Neural progenitor cell (in vitro differentiated cells): ENCODE measurements at regions not wholly inside any gene's neighbourhood (a gene's known extent, or its start where the extent isn't known, plus 50 kb on each side); places are given as distances from the start of the nearest gene placed in this dataset.

Experiments used
- EZH2 ChIP-seq: fragments of 200-600 bp; sonication (generic); IDR thresholded peaks from 2 replicates; pipeline ENCODE4 v1.6.1; 2017; ENCODE audit warnings: antibody characterized with exemption, mild to moderate bottlenecking, moderate library complexity
- TF ChIP-seq, protein P1 (sequence below): fragments of 200-600 bp; sonication (generic); IDR thresholded peaks from 2 replicates; pipeline ENCODE4 v1.5.1; 2017; ENCODE audit warnings: antibody characterized with exemption, mild to moderate bottlenecking

DNA sequence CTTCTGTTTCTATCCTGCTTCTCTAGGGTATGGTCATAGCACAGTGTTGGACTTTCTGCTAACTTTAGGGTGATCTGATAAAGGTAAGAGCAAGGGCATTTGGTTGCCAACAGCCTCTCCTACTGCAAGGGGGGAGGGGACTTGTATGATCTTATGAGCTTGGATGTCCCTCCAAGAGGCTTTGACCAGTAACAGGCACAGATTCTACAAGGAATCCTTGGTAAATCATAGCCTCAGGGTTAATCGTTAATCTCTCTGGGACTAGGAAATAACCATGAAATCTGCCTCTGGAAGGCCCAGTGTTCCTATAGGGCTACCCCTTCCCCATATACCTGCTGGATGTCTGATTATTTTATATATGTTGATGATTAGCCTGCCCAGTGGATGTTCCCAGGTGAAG, 134.8 kb upstream of the TNFSF4 start:
- TF ChIP-seq, protein P1, sequence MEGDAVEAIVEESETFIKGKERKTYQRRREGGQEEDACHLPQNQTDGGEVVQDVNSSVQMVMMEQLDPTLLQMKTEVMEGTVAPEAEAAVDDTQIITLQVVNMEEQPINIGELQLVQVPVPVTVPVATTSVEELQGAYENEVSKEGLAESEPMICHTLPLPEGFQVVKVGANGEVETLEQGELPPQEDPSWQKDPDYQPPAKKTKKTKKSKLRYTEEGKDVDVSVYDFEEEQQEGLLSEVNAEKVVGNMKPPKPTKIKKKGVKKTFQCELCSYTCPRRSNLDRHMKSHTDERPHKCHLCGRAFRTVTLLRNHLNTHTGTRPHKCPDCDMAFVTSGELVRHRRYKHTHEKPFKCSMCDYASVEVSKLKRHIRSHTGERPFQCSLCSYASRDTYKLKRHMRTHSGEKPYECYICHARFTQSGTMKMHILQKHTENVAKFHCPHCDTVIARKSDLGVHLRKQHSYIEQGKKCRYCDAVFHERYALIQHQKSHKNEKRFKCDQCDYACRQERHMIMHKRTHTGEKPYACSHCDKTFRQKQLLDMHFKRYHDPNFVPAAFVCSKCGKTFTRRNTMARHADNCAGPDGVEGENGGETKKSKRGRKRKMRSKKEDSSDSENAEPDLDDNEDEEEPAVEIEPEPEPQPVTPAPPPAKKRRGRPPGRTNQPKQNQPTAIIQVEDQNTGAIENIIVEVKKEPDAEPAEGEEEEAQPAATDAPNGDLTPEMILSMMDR, result no peak
- no peak for TF ChIP-seq EZH2
